Naive thymus-derived CD4-positive, alpha-beta T cell (primary cell): ENCODE measurements at regions not wholly inside any gene's neighbourhood (a gene's known extent, or its start where the extent isn't known, plus 50 kb on each side); places are given as distances from the start of the nearest gene placed in this dataset.

Experiments
- ATAC-seq: fragments of 150-1000 bp; cut with Tn5 transposase; 2 replicates; pipeline ENCODE4 v1.10.0; 2021; ENCODE audit warnings: mild to moderate bottlenecking, moderate library complexity
- CTCF ChIA-PET: fragments of 350-600 bp; sonication (Branson Sonifier 250); formaldehyde crosslinking; loops from one replicate; lab custom pipeline; 2021; ENCODE audit warnings: antibody characterized with exemption; lab: Charles Lee
- POLR2A ChIA-PET: fragments of 350-600 bp; sonication (Branson Sonifier 250); formaldehyde crosslinking; loops from one replicate; lab custom pipeline; 2021; ENCODE audit warnings: antibody characterized with exemption, inconsistent platforms; lab: Charles Lee
- DNase-seq, 9 donors: peaks; one replicate each; pipeline versions ENCODE4 v3.0.0 to v3.0.0-alpha.2; 2020 to 2022; ENCODE audit warnings: mixed read lengths in 1 of 9
- H3K27ac ChIP-seq: one replicate; pipeline ENCODE4 v1.7.0; 2013; ENCODE audit warnings: mild to moderate bottlenecking, low read depth, low read length, moderate library complexity
- H3K27me3 ChIP-seq, 2 donors: one replicate each; pipeline ENCODE4 v1.7.0; 2013; ENCODE audit warnings: low read length in 2 of 2, mild to moderate bottlenecking in 2 of 2, moderate library complexity in 2 of 2; ENCODE audit not compliant: control insufficient read depth in 2 of 2, insufficient read depth in 2 of 2
- H3K36me3 ChIP-seq, 3 experiments: 1 replicate in 2 of 3; 2 replicates in 1 of 3; pipeline ENCODE4 v1.7.0; 2013; ENCODE audit warnings: low read length in 3 of 3, mild to moderate bottlenecking in 3 of 3, moderate library complexity in 1 of 3; ENCODE audit not compliant: insufficient read depth in 3 of 3, control insufficient read depth in 2 of 3
- H3K4me1 ChIP-seq, 2 donors: one replicate each; pipeline ENCODE4 v1.7.0; 2013; ENCODE audit warnings: low read length in 2 of 2, mild to moderate bottlenecking in 2 of 2, moderate library complexity in 1 of 2; ENCODE audit not compliant: control insufficient read depth in 2 of 2, insufficient read depth in 2 of 2
- H3K4me3 ChIP-seq: 2 replicates; pipeline ENCODE4 v1.7.0; 2013; ENCODE audit warnings: mild to moderate bottlenecking, low read length
- H3K9me3 ChIP-seq, 3 experiments: 1 replicate in 2 of 3; 2 replicates in 1 of 3; pipeline ENCODE4 v1.7.0; 2013; ENCODE audit warnings: low read length in 3 of 3; ENCODE audit not compliant: control insufficient read depth in 2 of 3
- H3K27ac Mint-ChIP-seq, 9 donors: one replicate each; pipeline ENCODE4 v1.8.0; 2020 to 2022; ENCODE audit warnings: mixed read lengths in 9 of 9, mild to moderate bottlenecking in 8 of 9, moderate library complexity in 5 of 9, inconsistent platforms in 2 of 9
- H3K27me3 Mint-ChIP-seq, 5 donors: one replicate each; pipeline ENCODE4 v1.8.0; 2021 to 2022; ENCODE audit warnings: mixed read lengths in 5 of 5, mild to moderate bottlenecking in 1 of 5
- H3K36me3 Mint-ChIP-seq, 5 donors: one replicate each; pipeline ENCODE4 v1.8.0; 2020 to 2022; ENCODE audit warnings: mixed read lengths in 5 of 5, mild to moderate bottlenecking in 3 of 5, inconsistent platforms in 1 of 5
- H3K4me1 Mint-ChIP-seq, 7 donors: one replicate each; pipeline ENCODE4 v1.8.0; 2020 to 2022; ENCODE audit warnings: mixed read lengths in 7 of 7, mild to moderate bottlenecking in 3 of 7, inconsistent platforms in 1 of 7
- H3K4me3 Mint-ChIP-seq, 10 donors: one replicate each; pipeline ENCODE4 v1.8.0; 2020 to 2022; ENCODE audit warnings: mild to moderate bottlenecking in 10 of 10, mixed read lengths in 10 of 10, moderate library complexity in 6 of 10, inconsistent platforms in 2 of 10
- H3K9me3 Mint-ChIP-seq, 11 donors: one replicate each; pipeline ENCODE4 v1.8.0; 2020 to 2022; ENCODE audit warnings: mixed read lengths in 11 of 11, mild to moderate bottlenecking in 4 of 11, inconsistent platforms in 1 of 11, moderate library complexity in 1 of 11
- intact Hi-C, 2 donors: fragments of 100-400 bp; cut with micrococcal nuclease; formaldehyde crosslinking; loops; one replicate each; pipeline ENCODE4 v1.15.1; 2023

GRCh38 chr20:17798601-17799000 is 98.8 kb downstream of the BANF2 start:
- intact Hi-C loops: no loop called here
- ATAC-seq (no peak), DNase-seq (no peak)
- Mint-ChIP-seq H3K4me3 (no peak overlapping the region), H3K9me3 (peaks cover 0 to 14% (median 5%) of the 10 kb centered on the region in 11 donors), H3K27ac (no peak overlapping the region), H3K36me3 (peaks cover 0 to 6% (median 0%) of the 10 kb centered on the region in 5 donors), H3K27me3 (peaks cover 10 to 42% (median 30%) of the 10 kb centered on the region in 5 donors), H3K4me1 (peaks cover 0 to 7% (median 0%) of the 10 kb centered on the region in 7 donors)
- ChIA-PET POLR2A (interaction anchor here (0.6 kb wide), 1 partner anchor 14 kb away, joined by 8 read pairs; no protein-coding TSS in a partner anchor), CTCF (interaction anchor here (0.6 kb wide), 1 partner anchor 20 kb away, joined by 3 read pairs; no protein-coding TSS in a partner anchor)
- H3K27ac ChIP-seq: no peak overlapping the region
- no peaks in the 10 kb centered on the region for H3K4me1 ChIP-seq
- no peak overlapping the region for H3K4me3 ChIP-seq
- H3K36me3 ChIP-seq: no peaks in the 10 kb centered on the region
- no peaks in the 10 kb centered on the region for H3K27me3 ChIP-seq
- no peaks in the 10 kb centered on the region for H3K9me3 ChIP-seq

- Mint-ChIP-seq H3K4me3 (no peak overlapping the region), H3K27me3 (peaks cover 7 to 43% (median 30%) of the 10 kb centered on the region in 5 donors), H3K9me3 (peaks cover 0 to 14% (median 5%) of the 10 kb centered on the region in 11 donors), H3K36me3 (peaks cover 0 to 6% (median 0%) of the 10 kb centered on the region in 5 donors), H3K27ac (no peak overlapping the region), H3K4me1 (peaks cover 0 to 7% (median 0%) of the 10 kb centered on the region in 7 donors)
- DNase-seq (no peak), ATAC-seq (no peak)
- H3K27ac ChIP-seq: no peak overlapping the region
- ChIA-PET CTCF (no interaction called here), POLR2A (no interaction called here)
- no peaks in the 10 kb centered on the region for H3K9me3 ChIP-seq
- H3K36me3 ChIP-seq: no peaks in the 10 kb centered on the region
- no peaks in the 10 kb centered on the region for H3K27me3 ChIP-seq
- intact Hi-C loops: no loop called here
- no peaks in the 10 kb centered on the region for H3K4me1 ChIP-seq
- H3K4me3 ChIP-seq: no peak overlapping the region
These were observed 97.8 kb downstream of the BANF2 start for GRCh38 chr20:17797579-17797978.

GRCh38 chr20:17797161-17797560 is 97.4 kb downstream of the BANF2 start:
- intact Hi-C loops: no loop called here
- H3K4me3 ChIP-seq: no peak overlapping the region
- no peak overlapping the region for H3K4me3 Mint-ChIP-seq
- H3K27me3 ChIP-seq: no peaks in the 10 kb centered on the region
- no peaks in the 10 kb centered on the region for H3K9me3 ChIP-seq
- no peaks in the 10 kb centered on the region for H3K36me3 ChIP-seq
- H3K4me1 Mint-ChIP-seq: peaks cover 0 to 7% (median 0%) of the 10 kb centered on the region in 7 donors
- DNase-seq (no peak), ATAC-seq (no peak)
- POLR2A ChIA-PET: no interaction called here
- H3K9me3 Mint-ChIP-seq: peaks cover 0 to 14% (median 5%) of the 10 kb centered on the region in 11 donors
- H3K4me1 ChIP-seq: no peaks in the 10 kb centered on the region
- peaks cover 0 to 6% (median 0%) of the 10 kb centered on the region in 5 donors for H3K36me3 Mint-ChIP-seq
- H3K27me3 Mint-ChIP-seq: peaks cover 7 to 48% (median 34%) of the 10 kb centered on the region in 5 donors
- CTCF ChIA-PET: no interaction called here
- no peak overlapping the region for H3K27ac ChIP-seq
- no peak overlapping the region for H3K27ac Mint-ChIP-seq

- ChIA-PET CTCF (no interaction called here), POLR2A (no interaction called here)
- ATAC-seq: no peak
- no peaks in the 10 kb centered on the region for H3K4me1 ChIP-seq
- no peaks in the 10 kb centered on the region for H3K9me3 ChIP-seq
- peaks cover 0 to 7% (median 0%) of the 10 kb centered on the region in 7 donors for H3K4me1 Mint-ChIP-seq
- H3K27me3 Mint-ChIP-seq: peaks cover 7 to 46% (median 35%) of the 10 kb centered on the region in 5 donors
- H3K4me3 Mint-ChIP-seq: no peak overlapping the region
- intact Hi-C loops: no loop called here
- peaks cover 0 to 6% (median 0%) of the 10 kb centered on the region in 5 donors for H3K36me3 Mint-ChIP-seq
- no peaks in the 10 kb centered on the region for H3K36me3 ChIP-seq
- H3K9me3 Mint-ChIP-seq: peaks cover 0 to 14% (median 5%) of the 10 kb centered on the region in 11 donors
- no peak for DNase-seq
- H3K27ac Mint-ChIP-seq: no peak overlapping the region
- no peak overlapping the region for H3K27ac ChIP-seq
- no peak overlapping the region for H3K4me3 ChIP-seq
- no peaks in the 10 kb centered on the region for H3K27me3 ChIP-seq
These were observed 96.4 kb downstream of the BANF2 start for GRCh38 chr20:17796091-17796563.

GRCh38 chr20:17795501-17796071 is 95.8 kb downstream of the BANF2 start:
- no peak overlapping the region for H3K4me3 Mint-ChIP-seq
- intact Hi-C loops: no loop called here
- DNase-seq (no peak), ATAC-seq (peak; percentile 72)
- no peak overlapping the region for H3K27ac Mint-ChIP-seq
- Histone ChIP-seq H3K4me1 (no peaks in the 10 kb centered on the region), H3K4me3 (no peak overlapping the region), H3K9me3 (no peaks in the 10 kb centered on the region), H3K36me3 (no peaks in the 10 kb centered on the region), H3K27me3 (no peaks in the 10 kb centered on the region), H3K27ac (no peak overlapping the region)
- peaks cover 0 to 7% (median 0%) of the 10 kb centered on the region in 7 donors for H3K4me1 Mint-ChIP-seq
- H3K36me3 Mint-ChIP-seq: peaks cover 0 to 6% (median 0%) of the 10 kb centered on the region in 5 donors
- H3K9me3 Mint-ChIP-seq: peaks cover 0 to 14% (median 5%) of the 10 kb centered on the region in 11 donors
- CTCF ChIA-PET: no interaction called here
- peaks cover 5 to 42% (median 34%) of the 10 kb centered on the region in 5 donors for H3K27me3 Mint-ChIP-seq
- POLR2A ChIA-PET: no interaction called here

- intact Hi-C loops: no loop called here
- peaks cover 2 to 42% (median 31%) of the 10 kb centered on the region in 5 donors for H3K27me3 Mint-ChIP-seq
- no peak overlapping the region for H3K27ac Mint-ChIP-seq
- Histone ChIP-seq H3K9me3 (no peaks in the 10 kb centered on the region), H3K27me3 (no peaks in the 10 kb centered on the region), H3K27ac (no peak overlapping the region), H3K4me1 (no peaks in the 10 kb centered on the region), H3K4me3 (no peak overlapping the region), H3K36me3 (no peaks in the 10 kb centered on the region)
- CTCF ChIA-PET: no interaction called here
- peaks cover 0 to 6% (median 0%) of the 10 kb centered on the region in 5 donors for H3K36me3 Mint-ChIP-seq
- DNase-seq: no peak
- POLR2A ChIA-PET: no interaction called here
- H3K4me3 Mint-ChIP-seq: no peak overlapping the region
- peaks cover 0 to 7% (median 0%) of the 10 kb centered on the region in 7 donors for H3K4me1 Mint-ChIP-seq
- H3K9me3 Mint-ChIP-seq: peaks cover 0 to 14% (median 5%) of the 10 kb centered on the region in 11 donors
- no peak for ATAC-seq
These were observed 95.2 kb downstream of the BANF2 start for GRCh38 chr20:17795003-17795402.
